GM18505 (cell line): ENCODE measurements at regions not wholly inside any gene's neighbourhood (a gene's known extent, or its start where the extent isn't known, plus 50 kb on each side); places are given as distances from the start of the nearest gene placed in this dataset.

Experiments used
- ATAC-seq: cut with Tn5 transposase; IDR thresholded peaks from one replicate; pipeline ENCODE4 v1.9.1; 2021; ENCODE audit not compliant: unreplicated experiment
- POLR2A ChIP-seq: IDR thresholded peaks from 4 replicates; pipeline ENCODE4 v1.6.1; 2011; ENCODE audit warnings: borderline replicate concordance; ENCODE audit not compliant: insufficient read depth, insufficient read length; ENCODE audit errors: extremely low read depth

DNA sequence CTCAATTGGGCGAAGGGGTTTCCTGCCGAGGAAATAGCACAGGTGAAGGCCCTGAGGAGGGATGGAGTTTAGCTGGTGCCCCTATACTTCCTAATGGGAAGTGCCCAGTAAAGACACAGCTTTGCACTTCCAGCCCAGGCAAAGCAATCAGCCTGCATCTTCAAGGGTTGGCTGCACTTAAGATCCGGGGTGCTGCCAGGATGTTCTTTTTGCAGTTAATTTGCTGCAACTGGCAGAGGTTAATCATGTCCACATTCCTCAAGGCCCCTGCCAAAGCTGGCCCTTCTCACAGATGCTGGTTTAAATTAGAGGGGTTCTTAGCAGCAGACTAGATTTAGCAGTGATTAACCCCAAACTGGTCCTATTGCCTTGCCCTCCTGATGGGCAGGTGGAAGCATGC is 137.7 kb upstream of the NAV2 start:
- no peak for ATAC-seq
- TF ChIP-seq POLR2A, result no peak

DNA sequence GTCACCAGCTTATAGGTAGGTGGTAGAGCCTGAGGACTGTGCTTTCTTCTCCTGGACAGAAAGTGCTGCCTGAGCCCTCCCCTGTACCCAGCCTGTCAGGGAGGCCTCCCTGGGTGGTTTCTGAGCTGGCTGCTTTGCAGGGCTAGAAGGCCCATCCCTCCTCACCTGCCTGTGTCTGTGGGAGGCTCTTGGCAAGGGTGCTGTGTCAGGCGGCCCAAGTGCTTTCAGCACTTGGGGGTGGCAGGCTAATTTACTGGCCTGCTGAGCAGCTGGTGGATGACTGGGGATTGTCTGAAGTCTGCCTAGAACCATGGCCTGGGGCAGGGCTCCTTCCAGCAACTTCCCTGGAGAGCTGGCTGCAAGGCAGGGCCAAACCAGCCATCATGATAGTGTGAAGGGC is 139.0 kb upstream of the NAV2 start:
- ATAC-seq, result no peak

DNA sequence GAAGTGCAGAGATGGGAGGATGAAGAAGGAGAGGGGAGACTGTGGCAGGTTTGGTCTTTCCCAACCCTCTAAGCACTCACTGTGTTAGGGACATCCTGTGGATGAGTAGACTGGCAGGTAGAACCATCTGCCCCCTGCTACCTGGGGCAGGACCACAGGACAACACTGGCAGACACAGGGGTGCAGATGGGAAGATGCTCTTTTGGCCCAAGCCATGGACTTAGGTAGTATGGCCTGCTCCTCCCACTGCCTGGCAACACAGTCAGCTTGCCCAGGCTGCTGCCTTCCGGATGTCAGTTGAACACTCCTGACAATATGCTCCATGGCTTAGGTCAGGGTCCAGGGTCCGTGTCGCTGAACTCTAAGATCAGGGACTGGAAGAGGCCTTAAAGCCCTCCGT is 140.7 kb upstream of the NAV2 start:
- no peak for TF ChIP-seq POLR2A
- ATAC-seq, result no peak

More for the DNA sequence above, 139.0 kb upstream of the NAV2 start:
- no peak for TF ChIP-seq POLR2A

DNA sequence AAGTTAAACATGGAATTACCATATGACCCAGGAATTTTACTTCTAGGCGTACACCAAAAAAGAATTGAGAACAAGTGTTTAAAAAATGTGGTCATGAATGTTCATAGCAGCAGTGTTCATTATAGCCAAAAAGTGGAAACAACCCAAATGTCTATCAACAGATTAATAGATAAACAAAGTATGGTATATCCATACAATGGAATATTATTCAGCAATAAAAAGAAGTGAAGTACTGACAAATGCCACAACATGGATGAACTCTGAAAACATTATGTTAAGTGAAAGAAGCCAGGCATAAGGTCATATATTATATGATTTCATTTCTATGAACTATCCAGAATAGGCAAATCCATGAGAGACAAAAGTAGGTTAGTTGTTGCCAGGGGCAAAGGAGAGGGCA is 141.7 kb upstream of the NAV2 start:
- no peak for TF ChIP-seq POLR2A
- no peak for ATAC-seq

DNA sequence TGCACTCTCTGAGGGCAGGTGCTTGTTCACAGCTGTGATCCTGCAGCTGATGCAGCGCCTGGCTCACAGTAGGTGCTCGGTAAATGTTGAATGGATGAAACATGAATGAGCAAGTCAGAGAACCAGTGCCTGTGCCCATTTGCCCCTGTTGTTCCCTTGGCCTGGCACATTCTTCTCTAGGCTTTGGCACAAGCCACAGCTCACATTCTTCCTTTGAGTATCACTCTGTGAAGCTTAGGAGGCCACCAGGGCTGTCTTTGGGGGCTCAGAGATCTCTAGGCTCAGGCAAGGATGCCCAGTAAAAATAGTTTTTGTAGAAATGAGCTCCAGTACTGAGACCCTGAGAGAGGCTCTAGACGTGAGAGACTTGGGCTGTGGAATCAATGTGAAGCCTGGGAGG is 144.6 kb upstream of the NAV2 start:
- TF ChIP-seq POLR2A, result no peak
- no peak for ATAC-seq

DNA sequence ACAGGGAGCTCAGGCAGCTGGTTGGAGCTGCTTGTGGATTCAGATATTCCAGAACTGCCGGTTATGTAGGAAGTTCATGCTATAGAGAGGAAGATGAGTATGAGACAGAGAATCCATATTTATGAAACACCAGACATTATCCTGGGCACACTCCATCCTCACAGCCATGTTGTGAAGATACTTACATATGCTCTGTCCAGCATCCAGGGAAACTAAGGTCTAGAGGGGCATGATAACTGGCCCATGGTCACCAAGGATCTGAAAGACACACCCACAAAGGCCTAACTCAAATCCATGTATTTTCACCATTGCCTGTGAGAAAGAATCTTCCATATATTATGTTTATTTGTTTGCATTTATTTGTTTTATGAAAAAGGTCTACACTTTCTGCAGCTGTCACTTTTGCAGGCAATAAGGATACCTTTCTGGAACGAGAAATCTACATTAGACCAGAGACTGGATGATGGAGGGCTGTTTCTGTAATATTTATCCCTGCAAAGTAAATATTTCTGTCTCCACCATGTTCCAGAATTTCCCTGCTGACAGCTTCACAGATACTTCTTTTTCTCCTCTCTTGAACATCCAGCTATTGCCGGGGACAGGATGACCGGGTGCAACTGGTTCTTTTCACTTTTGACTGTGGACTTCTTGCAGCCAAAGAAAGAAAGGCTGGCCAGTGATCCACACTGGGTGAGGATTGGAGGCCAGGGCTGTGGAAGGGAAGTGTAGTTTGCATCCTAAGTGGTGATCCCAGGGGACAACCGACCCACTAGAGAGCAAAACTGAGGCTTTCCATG is 145.9 kb upstream of the NAV2 start:
- ATAC-seq, result no peak
- no peak for TF ChIP-seq POLR2A

DNA sequence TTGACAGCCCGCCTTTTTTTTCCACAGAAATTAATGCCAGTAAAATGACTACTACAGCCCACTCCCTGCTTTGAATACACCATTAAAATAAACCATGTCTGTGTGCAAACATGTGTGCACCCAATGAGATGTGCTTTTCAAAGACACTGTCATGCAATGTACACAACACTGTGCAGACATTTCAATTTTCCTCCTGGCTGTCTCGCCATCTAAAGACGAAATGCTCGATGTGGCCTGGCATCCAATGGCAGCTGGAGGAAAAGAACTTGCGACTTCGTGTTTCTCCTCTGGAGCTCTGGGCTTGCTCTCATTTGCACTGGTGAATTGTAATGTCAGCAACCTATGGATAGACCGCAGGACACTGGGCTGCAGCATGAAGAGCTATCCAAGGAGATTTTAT is 147.0 kb upstream of the NAV2 start:
- no peak for ATAC-seq

DNA sequence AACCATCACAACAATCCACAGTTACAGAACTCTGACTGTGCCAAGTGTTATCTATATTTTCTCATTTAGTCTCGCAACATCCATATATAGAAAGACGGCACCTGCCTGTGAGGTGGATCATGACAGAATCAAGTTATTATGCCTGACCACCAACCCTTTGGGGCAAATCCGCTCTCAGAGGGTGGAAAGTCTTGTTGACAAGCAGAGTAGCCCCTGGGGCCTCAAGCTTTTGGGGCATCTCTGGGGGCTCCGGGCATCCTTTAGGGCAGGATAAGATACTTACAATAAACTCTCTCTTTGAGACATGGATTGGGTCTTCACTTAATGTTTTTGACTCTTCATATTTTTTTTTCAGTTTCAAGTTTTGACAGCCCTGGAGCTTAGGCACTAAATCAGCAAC is 150.5 kb upstream of the NAV2 start:
- no peak for ATAC-seq
- TF ChIP-seq POLR2A, result no peak

More for the DNA sequence above, 147.0 kb upstream of the NAV2 start:
- TF ChIP-seq POLR2A, result no peak

DNA sequence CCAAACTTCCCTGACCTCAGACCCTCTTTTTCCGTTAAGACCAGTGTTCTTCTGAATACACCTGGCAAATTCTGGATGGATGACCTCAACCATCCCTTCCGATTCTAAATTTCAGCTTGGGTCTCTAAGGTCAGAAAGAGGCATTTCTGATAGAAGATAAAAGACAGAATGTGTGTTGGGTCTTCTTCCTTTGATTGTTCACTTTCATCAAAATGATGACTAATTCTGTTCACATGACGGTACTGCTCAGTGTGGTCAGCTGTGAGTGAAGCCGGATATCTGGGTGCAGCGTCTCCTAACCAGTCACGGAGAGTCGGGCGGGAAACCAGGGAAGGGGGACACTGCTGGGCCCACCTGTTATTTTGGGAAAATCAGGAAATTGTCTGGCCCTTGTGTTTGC is 151.6 kb upstream of the NAV2 start:
- no peak for TF ChIP-seq POLR2A
- ATAC-seq, result no peak

DNA sequence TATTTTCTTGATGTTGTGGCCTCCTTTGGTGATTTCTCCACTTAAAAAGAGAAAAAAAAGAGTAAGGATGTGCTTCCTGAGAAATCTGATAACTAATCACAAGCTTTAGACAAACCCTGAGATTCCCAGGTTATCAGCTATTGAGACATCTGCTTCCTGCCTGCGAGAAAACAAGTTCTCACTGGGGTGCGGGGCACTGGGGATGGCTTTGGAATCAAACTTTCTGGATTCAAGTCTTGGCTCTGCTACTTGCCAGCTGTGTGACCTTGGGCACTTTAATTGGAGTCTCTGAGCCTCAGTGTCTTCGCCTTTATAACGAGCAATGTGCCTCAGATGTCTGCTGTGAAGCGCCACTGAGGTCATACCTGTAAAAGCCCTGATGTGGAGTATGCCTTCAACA is 152.5 kb upstream of the NAV2 start:
- ATAC-seq, result no peak
- no peak for TF ChIP-seq POLR2A

DNA sequence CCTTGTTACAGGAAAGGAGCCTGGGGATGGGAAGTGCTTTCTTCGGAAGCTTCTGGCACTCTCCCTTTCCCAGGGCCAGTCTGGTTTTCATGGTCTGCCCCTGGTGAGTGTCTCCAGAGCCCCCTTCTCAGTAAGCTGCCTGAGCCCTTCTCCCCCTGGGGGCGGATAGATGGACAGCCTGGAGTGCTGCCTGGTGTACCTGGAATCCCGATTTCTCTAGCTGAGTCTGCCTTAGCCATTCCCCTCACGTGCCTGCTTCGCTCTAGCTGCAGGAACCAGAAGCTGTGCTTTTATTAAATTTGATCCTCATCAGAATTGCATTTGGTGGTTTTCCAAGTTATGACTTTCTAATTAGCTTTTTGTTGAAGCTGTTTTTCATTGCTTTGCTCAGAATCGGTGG is 152.9 kb upstream of the NAV2 start:
- no peak for ATAC-seq

DNA sequence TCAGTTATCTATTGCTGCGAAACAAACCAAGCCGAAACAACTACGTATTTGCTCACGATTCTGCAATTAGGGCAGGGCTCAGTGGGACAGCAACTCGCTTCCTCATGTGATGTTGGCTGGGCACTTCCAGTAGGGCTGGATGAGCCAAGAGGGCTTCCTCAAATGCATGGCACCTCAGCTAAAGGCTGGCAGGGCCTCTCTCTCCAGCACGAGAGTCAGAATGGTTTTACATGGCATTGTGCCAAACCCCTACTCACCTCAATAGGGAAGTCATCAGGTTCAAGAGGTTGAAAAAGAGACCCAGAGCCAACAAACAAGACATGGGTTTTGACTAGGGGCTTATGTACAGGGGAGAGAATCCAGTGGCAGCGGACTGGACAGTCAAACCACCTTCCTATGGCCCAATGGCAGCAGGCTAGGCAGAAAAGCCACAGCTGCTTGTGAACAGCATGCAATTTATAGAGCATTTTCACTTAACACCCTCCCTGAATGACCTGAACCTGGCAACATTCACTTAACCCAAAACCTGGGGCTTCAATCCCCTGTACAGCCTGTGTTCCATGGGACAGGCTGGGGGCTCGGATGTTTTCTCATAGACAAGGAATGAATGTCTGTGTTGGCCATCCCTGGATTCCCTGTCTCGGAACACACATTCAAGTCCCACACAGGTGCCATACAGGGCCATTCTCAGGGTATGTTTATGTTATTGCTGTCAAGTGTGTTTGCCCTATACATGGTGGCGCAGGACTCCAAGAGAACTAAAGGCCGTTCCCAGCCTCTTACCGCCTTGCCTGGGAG is 154.2 kb upstream of the NAV2 start:
- no peak for ATAC-seq
- no peak for TF ChIP-seq POLR2A

More for the DNA sequence above, 152.9 kb upstream of the NAV2 start:
- no peak for TF ChIP-seq POLR2A

DNA sequence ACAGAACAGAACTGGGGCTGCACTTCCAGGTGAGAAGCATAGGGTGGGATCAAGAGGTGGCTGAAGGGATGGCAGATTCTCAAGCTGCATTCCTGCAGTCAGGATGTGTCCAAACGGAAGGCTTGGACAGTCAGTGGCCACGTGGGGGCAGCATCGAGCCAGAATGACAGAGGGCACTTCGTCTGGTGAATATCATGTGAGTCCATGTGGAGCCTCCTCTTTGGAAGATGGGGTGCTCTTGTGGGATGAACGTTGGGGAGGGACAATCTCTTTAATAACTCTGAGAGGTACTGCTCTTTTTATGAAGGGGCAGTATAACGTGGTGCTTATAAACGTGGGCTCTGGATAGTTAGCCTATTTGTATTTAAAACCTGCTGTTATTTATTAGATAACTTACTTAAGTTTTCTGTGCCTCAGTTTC is 154.9 kb upstream of the NAV2 start:
- no peak for TF ChIP-seq POLR2A
- ATAC-seq, result no peak

DNA sequence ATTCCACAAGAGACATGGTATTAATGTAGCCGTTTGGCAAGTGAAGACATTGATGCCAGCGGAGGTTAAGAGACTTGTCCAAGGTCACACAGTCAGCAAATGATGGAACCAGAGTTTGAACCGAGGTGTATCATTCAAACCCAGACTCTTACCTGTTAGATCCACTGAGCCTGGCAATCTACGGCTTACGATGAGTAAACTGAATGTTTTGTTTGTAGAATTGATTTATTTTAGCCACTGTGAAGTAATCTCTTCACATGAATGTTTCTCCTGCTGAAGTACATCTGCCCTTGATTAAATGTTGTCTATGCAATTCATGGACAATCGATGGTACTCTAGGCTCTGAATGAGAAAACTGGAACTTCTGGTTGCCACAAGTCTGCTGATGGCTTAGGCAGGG is 155.5 kb upstream of the NAV2 start:
- no peak for TF ChIP-seq POLR2A

More for the DNA sequence above, 155.5 kb upstream of the NAV2 start:
- ATAC-seq, result no peak
